ENCODE measurements at regions not wholly inside any gene's neighbourhood (a gene's known extent, or its start where the extent isn't known, plus 50 kb on each side); places are given as distances from the start of the nearest gene placed in this dataset.

GRCh38 chr14:34128665-34129064 lies 177.8 kb upstream of the EGLN3 start:
- no peak for ATAC-seq
- TF ChIP-seq NFYB (CRISPR knock-in tag; conservative IDR thresholded peaks at IDR 0.05; ENCODE audit: low read depth) (no peak), CREM (CRISPR knock-in tag; IDR thresholded peaks at IDR 0.05) (no peak), ESRRA (CRISPR knock-in tag; IDR thresholded peaks at IDR 0.05; ENCODE audit: borderline replicate concordance) (no peak), GABPB1 (CRISPR knock-in tag; IDR thresholded peaks at IDR 0.05) (no peak), NR3C1 (CRISPR knock-in tag; conservative IDR thresholded peaks at IDR 0.05; ENCODE audit: low read depth) (no peak), FOXK1 (CRISPR knock-in tag; IDR thresholded peaks at IDR 0.05) (no peak)
- Mint-ChIP-seq H3K4me1 (no peaks in the 10 kb centered on the region), H3K27me3 (ENCODE audit: low read depth) (no peaks in the 10 kb centered on the region; the same call in 1 of the 2 replicates), H3K4me3 (no peak overlapping the region), H3K27ac (no peak overlapping the region), H3K9me3 (no peaks in the 10 kb centered on the region), H3K36me3 (no peaks in the 10 kb centered on the region)
- CTCF ChIA-PET, result no interaction called here
- POLR2A ChIA-PET, result no interaction called here
- DNase-seq (ENCODE audit: low spot score), result no peak

DNA sequence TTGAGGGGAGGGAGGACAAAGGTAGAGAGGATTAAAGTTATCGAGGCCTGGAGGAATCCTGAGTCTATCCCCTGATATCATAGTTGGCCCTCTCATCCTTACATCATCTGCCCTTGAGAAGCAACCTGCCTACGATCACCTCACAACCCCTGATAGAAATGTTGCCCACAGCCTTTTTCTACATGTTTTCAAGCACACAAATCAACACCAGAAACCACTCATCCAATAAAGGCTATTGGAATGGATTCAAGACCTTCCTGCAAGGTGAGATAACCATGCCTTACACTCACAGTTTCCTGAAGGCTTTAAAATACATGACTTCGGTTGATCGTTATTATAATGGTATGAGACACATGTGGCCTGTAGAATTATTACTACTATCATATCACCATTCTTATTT lies 175.7 kb upstream of the EGLN3 start:
- CTCF ChIA-PET, result no interaction called here
- Mint-ChIP-seq H3K27me3 (ENCODE audit: low read depth) (no peaks in the 10 kb centered on the region), H3K4me3 (no peak overlapping the region), H3K36me3 (no peaks in the 10 kb centered on the region), H3K27ac (no peak overlapping the region), H3K4me1 (no peaks in the 10 kb centered on the region), H3K9me3 (no peaks in the 10 kb centered on the region)
- DNase-seq (ENCODE audit: low spot score) (no peak), ATAC-seq (no peak)
- POLR2A ChIA-PET, result no interaction called here
- no peak for TF ChIP-seq KAT7 (CRISPR knock-in tag; IDR thresholded peaks at IDR 0.05; ENCODE audit: borderline replicate concordance)
- TF ChIP-seq, protein P1, sequence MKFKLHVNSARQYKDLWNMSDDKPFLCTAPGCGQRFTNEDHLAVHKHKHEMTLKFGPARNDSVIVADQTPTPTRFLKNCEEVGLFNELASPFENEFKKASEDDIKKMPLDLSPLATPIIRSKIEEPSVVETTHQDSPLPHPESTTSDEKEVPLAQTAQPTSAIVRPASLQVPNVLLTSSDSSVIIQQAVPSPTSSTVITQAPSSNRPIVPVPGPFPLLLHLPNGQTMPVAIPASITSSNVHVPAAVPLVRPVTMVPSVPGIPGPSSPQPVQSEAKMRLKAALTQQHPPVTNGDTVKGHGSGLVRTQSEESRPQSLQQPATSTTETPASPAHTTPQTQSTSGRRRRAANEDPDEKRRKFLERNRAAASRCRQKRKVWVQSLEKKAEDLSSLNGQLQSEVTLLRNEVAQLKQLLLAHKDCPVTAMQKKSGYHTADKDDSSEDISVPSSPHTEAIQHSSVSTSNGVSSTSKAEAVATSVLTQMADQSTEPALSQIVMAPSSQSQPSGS (CRISPR knock-in tag; IDR thresholded peaks at IDR 0.05; ENCODE audit: borderline replicate concordance, low read depth), result no peak

DNA sequence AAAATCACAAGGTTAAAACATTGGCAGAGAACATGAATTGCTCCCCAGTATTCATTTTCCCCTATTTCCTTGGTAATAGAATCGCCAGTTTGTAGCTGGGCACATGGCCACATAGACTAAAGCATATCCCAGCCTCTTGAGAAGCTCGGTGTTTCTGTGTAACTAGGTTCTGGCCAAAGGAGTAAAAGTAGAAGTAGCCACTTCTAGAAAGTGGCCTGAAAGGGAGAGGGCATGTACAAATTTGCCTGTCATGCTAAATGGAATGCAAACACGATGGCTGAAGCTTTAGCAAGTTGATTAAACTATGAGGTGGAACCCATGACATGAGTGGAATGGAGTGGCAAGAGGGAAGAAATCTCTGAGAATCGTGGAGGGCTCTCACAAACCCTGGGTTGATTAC lies 173.7 kb upstream of the EGLN3 start:
- Mint-ChIP-seq H3K36me3 (no peaks in the 10 kb centered on the region), H3K9me3 (no peaks in the 10 kb centered on the region), H3K4me1 (no peaks in the 10 kb centered on the region), H3K27me3 (ENCODE audit: low read depth) (no peaks in the 10 kb centered on the region; the same call in 1 of the 2 replicates), H3K4me3 (no peak overlapping the region), H3K27ac (no peak overlapping the region)
- no peak for TF ChIP-seq USF2 (CRISPR knock-in tag; IDR thresholded peaks at IDR 0.05)
- TF ChIP-seq ZBTB21 (CRISPR knock-in tag; IDR thresholded peaks at IDR 0.05; ENCODE audit: borderline replicate concordance), result no peak
- no peak for TF ChIP-seq SMAD4 (CRISPR knock-in tag; IDR thresholded peaks at IDR 0.05)
- no peak for TF ChIP-seq KAT7 (CRISPR knock-in tag; IDR thresholded peaks at IDR 0.05; ENCODE audit: borderline replicate concordance)
- TF ChIP-seq, protein P1 (CRISPR knock-in tag; IDR thresholded peaks at IDR 0.05; ENCODE audit: borderline replicate concordance, low read depth), result no peak
- no peak for TF ChIP-seq OVOL2 (CRISPR knock-in tag; IDR thresholded peaks at IDR 0.05; ENCODE audit: borderline replicate concordance)
- no peak for TF ChIP-seq MAX (CRISPR knock-in tag; IDR thresholded peaks at IDR 0.05)
- TF ChIP-seq, protein P2, sequence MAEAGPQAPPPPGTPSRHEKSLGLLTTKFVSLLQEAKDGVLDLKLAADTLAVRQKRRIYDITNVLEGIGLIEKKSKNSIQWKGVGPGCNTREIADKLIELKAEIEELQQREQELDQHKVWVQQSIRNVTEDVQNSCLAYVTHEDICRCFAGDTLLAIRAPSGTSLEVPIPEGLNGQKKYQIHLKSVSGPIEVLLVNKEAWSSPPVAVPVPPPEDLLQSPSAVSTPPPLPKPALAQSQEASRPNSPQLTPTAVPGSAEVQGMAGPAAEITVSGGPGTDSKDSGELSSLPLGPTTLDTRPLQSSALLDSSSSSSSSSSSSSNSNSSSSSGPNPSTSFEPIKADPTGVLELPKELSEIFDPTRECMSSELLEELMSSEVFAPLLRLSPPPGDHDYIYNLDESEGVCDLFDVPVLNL (CRISPR knock-in tag; IDR thresholded peaks at IDR 0.05; ENCODE audit: borderline replicate concordance, low read depth), result no peak
- TF ChIP-seq CBFB (CRISPR knock-in tag; IDR thresholded peaks at IDR 0.05; ENCODE audit: low read depth), result no peak
- ChIA-PET CTCF (interaction anchor here (1.5 kb wide), 1 partner anchor 26 kb away, joined by 3 read pairs; no protein-coding TSS in a partner anchor), POLR2A (no interaction called here)
- ATAC-seq (no peak), DNase-seq (ENCODE audit: low spot score) (no peak)
